Thyroid gland (tissue), 4 donors: ENCODE measurements at regions not wholly inside any gene's neighbourhood (a gene's known extent, or its start where the extent isn't known, plus 50 kb on each side); places are given as distances from the start of the nearest gene placed in this dataset.

Experiments
- DNase-seq, 2 donors: peaks; one replicate each; pipeline ENCODE4 v3.0.0-alpha.2; 2019
- H3K27ac ChIP-seq, 3 donors: fragments of 200-600 bp; sonication (generic); 1 replicate in 2 of 3; 2 replicates in 1 of 3; pipeline ENCODE4 v1.5.1; 2016 to 2019; ENCODE audit warnings: mild to moderate bottlenecking in 1 of 3, moderate library complexity in 1 of 3
- H3K27me3 ChIP-seq: fragments of 200-600 bp; sonication (generic); one replicate; pipeline ENCODE4 v1.5.1; 2019
- H3K36me3 ChIP-seq, 2 donors: fragments of 200-600 bp; sonication (generic); one replicate each; pipeline ENCODE4 v1.5.1; 2016 to 2019
- H3K4me1 ChIP-seq, 2 donors: fragments of 200-600 bp; sonication (generic); one replicate each; pipeline ENCODE4 v1.5.1; 2017 to 2019
- H3K4me3 ChIP-seq, 3 donors: fragments of 200-600 bp; sonication (generic); replicated peaks in 1 of 3; 1 replicate in 2 of 3; 2 replicates in 1 of 3; pipeline ENCODE4 v1.5.1; 2016; ENCODE audit warnings: mild to moderate bottlenecking in 1 of 3
- H3K9me3 ChIP-seq: fragments of 200-600 bp; sonication (generic); one replicate; pipeline ENCODE4 v1.5.1; 2017
- CTCF ChIP-seq, 6 experiments: fragments of 200-600 bp in 3 of 6; fragments of 450-650 bp in 3 of 6; sonication (generic) in 3 of 6; IDR thresholded peaks; one replicate each; pipeline ENCODE4 v1.5.1; 2016 to 2019; ENCODE audit warnings: antibody characterized with exemption in 6 of 6, mild to moderate bottlenecking in 2 of 6, inconsistent platforms in 1 of 6, moderate library complexity in 1 of 6
- POLR2A ChIP-seq, 2 donors: fragments of 450-650 bp; IDR thresholded peaks; one replicate each; pipeline ENCODE4 v1.6.1; 2017; ENCODE audit warnings: antibody characterized with exemption in 2 of 2, mild to moderate bottlenecking in 2 of 2, moderate library complexity in 1 of 2
- WGBS, 2 donors: methylation state at CpG; one replicate each; pipeline ENCODE4 v1.1.5; 2017; 5-methylcytosine and 5-hydroxymethylcytosine counted together
- intact Hi-C: fragments of 100-400 bp; cut with DNase I; formaldehyde crosslinking; loops from one replicate; pipeline ENCODE4 v1.15.1; 2023

DNA sequence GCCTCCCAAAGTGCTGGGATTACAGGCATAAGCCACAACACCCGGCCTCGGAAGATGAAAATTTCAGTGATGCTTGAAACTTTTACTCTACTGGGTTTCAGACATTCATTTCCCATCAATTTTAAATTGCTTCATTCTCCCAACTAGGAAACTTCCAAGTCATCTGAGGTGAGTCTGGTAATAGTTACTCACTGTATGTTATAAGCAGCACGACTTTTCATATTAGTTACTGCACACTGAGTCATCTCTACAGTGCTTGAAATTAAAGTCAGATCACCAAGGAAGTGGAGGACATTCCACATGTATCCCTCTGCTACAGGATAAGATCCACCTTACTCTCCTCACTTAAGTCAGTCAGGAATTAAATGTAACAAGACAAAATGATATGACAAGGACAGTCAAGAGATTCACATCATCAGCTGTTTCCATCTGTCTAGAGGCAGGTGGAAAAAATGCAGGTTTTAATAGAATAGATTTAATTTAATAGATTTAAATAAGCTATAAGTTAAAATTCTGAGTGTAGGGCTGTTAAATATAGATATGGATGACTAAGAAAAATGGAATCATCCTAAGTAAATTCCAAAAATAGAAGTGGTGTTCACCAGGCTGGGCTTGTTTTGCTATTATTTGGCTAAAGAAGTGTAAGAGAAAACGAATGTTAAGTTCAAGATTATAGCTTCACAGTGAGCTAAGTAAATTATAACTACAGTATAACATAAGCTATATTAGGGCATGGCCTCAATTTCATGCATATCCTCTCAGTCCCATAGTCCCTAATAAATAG lies 104.4 kb downstream of the TMCO5A start:
- Histone ChIP-seq H3K36me3 (no peaks in the 10 kb centered on the region), H3K9me3 (no peaks in the 10 kb centered on the region), H3K27ac (no peak overlapping the region), H3K4me1 (no peaks in the 10 kb centered on the region), H3K27me3 (no peaks in the 10 kb centered on the region), H3K4me3 (no peak overlapping the region)
- no peak for DNase-seq
- TF ChIP-seq POLR2A (IDR thresholded peaks at IDR 0.05), result no peak
- no peak for TF ChIP-seq CTCF (IDR thresholded peaks at IDR 0.05)
- intact Hi-C loops, result no loop called here
- 87 to 89% methylated on average over 4 of the region's 4 CpGs for WGBS, 2 donors

GRCh38 chr15:38040615-38041014 lies 106.2 kb downstream of the TMCO5A start:
- 98 to 99% methylated on average over 2 of the region's 2 CpGs for WGBS, 2 donors
- TF ChIP-seq POLR2A (IDR thresholded peaks at IDR 0.05) (no peak), CTCF (IDR thresholded peaks at IDR 0.05) (no peak)
- Histone ChIP-seq H3K36me3 (no peaks in the 10 kb centered on the region), H3K9me3 (no peaks in the 10 kb centered on the region), H3K27me3 (no peaks in the 10 kb centered on the region), H3K27ac (no peak overlapping the region), H3K4me1 (no peaks in the 10 kb centered on the region), H3K4me3 (no peak overlapping the region)
- intact Hi-C loops, result no loop called here
- DNase-seq, result no peak

GRCh38 chr15:38041576-38041975 lies 107.1 kb downstream of the TMCO5A start:
- Histone ChIP-seq H3K27ac (no peak overlapping the region), H3K4me3 (no peak overlapping the region), H3K4me1 (no peaks in the 10 kb centered on the region), H3K27me3 (no peaks in the 10 kb centered on the region), H3K36me3 (no peaks in the 10 kb centered on the region), H3K9me3 (no peaks in the 10 kb centered on the region)
- intact Hi-C loops, result no loop called here
- no peak for TF ChIP-seq POLR2A (IDR thresholded peaks at IDR 0.05)
- TF ChIP-seq CTCF (IDR thresholded peaks at IDR 0.05), result no peak
- WGBS, 2 donors, result 68 to 74% methylated on average over 2 of the region's 2 CpGs
- no peak for DNase-seq

GRCh38 chr15:38042211-38042610 lies 107.8 kb downstream of the TMCO5A start:
- Histone ChIP-seq H3K4me3 (no peak overlapping the region), H3K4me1 (no peaks in the 10 kb centered on the region), H3K27me3 (no peaks in the 10 kb centered on the region), H3K9me3 (no peaks in the 10 kb centered on the region), H3K27ac (no peak overlapping the region), H3K36me3 (no peaks in the 10 kb centered on the region)
- 81% methylated on average over 1 of the region's 1 CpG for WGBS, 2 donors
- intact Hi-C loops, result no loop called here
- TF ChIP-seq POLR2A (IDR thresholded peaks at IDR 0.05) (no peak), CTCF (IDR thresholded peaks at IDR 0.05) (no peak)
- no peak for DNase-seq

GRCh38 chr15:38042707-38043445 lies 108.4 kb downstream of the TMCO5A start:
- H3K9me3 ChIP-seq, result no peaks in the 10 kb centered on the region
- intact Hi-C loops, result no loop called here
- H3K4me1 ChIP-seq, result no peaks in the 10 kb centered on the region
- H3K4me3 ChIP-seq, result no peak overlapping the region
- TF ChIP-seq CTCF (IDR thresholded peaks at IDR 0.05) (no peak), POLR2A (IDR thresholded peaks at IDR 0.05) (no peak)
- H3K27ac ChIP-seq, result no peak overlapping the region
- H3K27me3 ChIP-seq, result no peaks in the 10 kb centered on the region
- no peaks in the 10 kb centered on the region for H3K36me3 ChIP-seq
- no peak for DNase-seq
- 58 to 59% methylated on average over 9 of the region's 9 CpGs for WGBS, 2 donors
